H1 (cell line): ENCODE measurements at regions not wholly inside any gene's neighbourhood (a gene's known extent, or its start where the extent isn't known, plus 50 kb on each side); places are given as distances from the start of the nearest gene placed in this dataset.

Source experiments
- BRCA1 ChIP-seq: IDR thresholded peaks from 2 replicates; pipeline ENCODE4 v1.6.1; 2012; ENCODE audit warnings: low read depth, low read length, improper control_type of control experiment
- KDM5A ChIP-seq: fragments of 200-600 bp; IDR thresholded peaks from 2 replicates; pipeline ENCODE4 v1.7.1; 2012; ENCODE audit warnings: mild to moderate bottlenecking, low read length, inconsistent platforms, mixed read lengths
- MAX ChIP-seq: IDR thresholded peaks from 2 replicates; pipeline ENCODE4 v1.6.1; 2012; ENCODE audit warnings: inconsistent platforms
- POU5F1 ChIP-seq: IDR thresholded peaks from 2 replicates; pipeline ENCODE4 v1.6.1; 2011; ENCODE audit warnings: low read depth, mild to moderate bottlenecking, low read length, moderate library complexity
- SIN3A ChIP-seq, 2 experiments: IDR thresholded peaks in 1 of 2; conservative IDR thresholded peaks in 1 of 2; 2 replicates each; pipeline ENCODE4 v1.6.1; 2011 to 2012; ENCODE audit warnings: low read length in 2 of 2, improper control_type of control experiment in 1 of 2, low read depth in 1 of 2, mild to moderate bottlenecking in 1 of 2
- SP4 ChIP-seq: IDR thresholded peaks from 2 replicates; pipeline ENCODE4 v1.6.1; 2012; ENCODE audit warnings: low read length, inconsistent platforms
- TAF7 ChIP-seq: optimal IDR thresholded peaks from 2 replicates; pipeline ENCODE3; 2011; ENCODE audit warnings: low read depth, mild to moderate bottlenecking, inconsistent platforms, low read length, moderate library complexity, borderline replicate concordance

DNA sequence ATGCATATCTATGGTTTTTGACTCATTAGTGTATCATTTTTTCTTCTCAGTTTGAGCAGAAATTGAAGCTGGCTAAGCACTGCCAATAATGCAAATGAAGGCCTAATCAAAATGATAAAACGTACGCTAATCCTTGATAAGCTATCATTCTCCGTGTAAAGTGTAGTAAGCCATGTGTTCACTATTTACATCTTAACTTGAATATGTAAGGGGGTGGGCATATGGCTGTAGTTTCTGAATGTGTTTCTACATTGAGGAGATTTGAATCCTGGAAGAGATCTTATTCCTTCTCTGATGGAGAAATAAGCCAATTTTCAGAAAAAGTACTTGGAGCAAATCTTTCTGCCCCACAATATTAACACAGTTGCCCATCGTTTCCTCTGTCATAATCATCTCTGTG is 351.8 kb upstream of the ANO3 start (continued):
- no peak for TF ChIP-seq SP4
- no peak for TF ChIP-seq POU5F1
- no peak for TF ChIP-seq TAF7
- no peak for TF ChIP-seq SIN3A (conservative IDR thresholded peaks at IDR 0.05 in 1 of 2, IDR thresholded peaks at IDR 0.05 in 1 of 2; ENCODE audit: low read depth in 1 of 2, low read length in 2 of 2)
- TF ChIP-seq KDM5A: no peak
- no peak for TF ChIP-seq BRCA1
- no peak for TF ChIP-seq MAX
